ENCODE measurements at regions not wholly inside any gene's neighbourhood (a gene's known extent, or its start where the extent isn't known, plus 50 kb on each side); places are given as distances from the start of the nearest gene placed in this dataset.
A peak's percentile ranks its signal among the peaks of the same experiment; 100 is the strongest.

DNA sequence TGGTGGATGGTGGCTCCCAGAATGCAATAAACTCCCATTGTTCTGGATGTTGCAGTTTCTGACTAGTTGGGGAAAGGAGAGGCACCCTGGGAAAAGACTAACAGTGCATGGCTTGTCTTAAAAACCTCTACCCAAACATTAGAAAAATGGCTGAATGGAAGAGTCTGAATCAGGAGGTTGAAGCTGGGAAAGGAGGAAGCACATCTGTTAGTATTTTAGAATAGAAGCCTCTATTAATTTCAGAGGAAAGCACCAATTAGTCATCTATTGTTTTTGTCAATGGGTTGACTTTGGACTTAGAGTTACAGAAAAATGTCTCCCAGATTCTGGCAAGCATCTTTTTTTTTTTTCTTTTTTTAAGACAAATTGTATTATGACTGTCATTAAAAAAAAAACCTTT is 56.1 kb upstream of the ELMO1 start:
- TF ChIP-seq EP300 (IDR thresholded peaks at IDR 0.05), result no peak
- TF ChIP-seq, protein P1, sequence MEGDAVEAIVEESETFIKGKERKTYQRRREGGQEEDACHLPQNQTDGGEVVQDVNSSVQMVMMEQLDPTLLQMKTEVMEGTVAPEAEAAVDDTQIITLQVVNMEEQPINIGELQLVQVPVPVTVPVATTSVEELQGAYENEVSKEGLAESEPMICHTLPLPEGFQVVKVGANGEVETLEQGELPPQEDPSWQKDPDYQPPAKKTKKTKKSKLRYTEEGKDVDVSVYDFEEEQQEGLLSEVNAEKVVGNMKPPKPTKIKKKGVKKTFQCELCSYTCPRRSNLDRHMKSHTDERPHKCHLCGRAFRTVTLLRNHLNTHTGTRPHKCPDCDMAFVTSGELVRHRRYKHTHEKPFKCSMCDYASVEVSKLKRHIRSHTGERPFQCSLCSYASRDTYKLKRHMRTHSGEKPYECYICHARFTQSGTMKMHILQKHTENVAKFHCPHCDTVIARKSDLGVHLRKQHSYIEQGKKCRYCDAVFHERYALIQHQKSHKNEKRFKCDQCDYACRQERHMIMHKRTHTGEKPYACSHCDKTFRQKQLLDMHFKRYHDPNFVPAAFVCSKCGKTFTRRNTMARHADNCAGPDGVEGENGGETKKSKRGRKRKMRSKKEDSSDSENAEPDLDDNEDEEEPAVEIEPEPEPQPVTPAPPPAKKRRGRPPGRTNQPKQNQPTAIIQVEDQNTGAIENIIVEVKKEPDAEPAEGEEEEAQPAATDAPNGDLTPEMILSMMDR (IDR thresholded peaks at IDR 0.05), result no peak
- H3K4me1 ChIP-seq (ENCODE audit: insufficient read depth), result no peaks in the 10 kb centered on the region
- H3K4me3 ChIP-seq, result no peak overlapping the region
- H3K36me3 ChIP-seq, result no peaks in the 10 kb centered on the region
- H3K27ac ChIP-seq, result no peak overlapping the region
- intact Hi-C loops (cut with DNase I), result loop anchor here in 1 of 4 donors (5.0 kb wide), 1 partner anchor 302 kb away; no protein-coding TSS in a partner anchor
- H3K27me3 ChIP-seq, result no peaks in the 10 kb centered on the region
- no peak for DNase-seq
- H3K9me3 ChIP-seq, result no peaks in the 10 kb centered on the region

DNA sequence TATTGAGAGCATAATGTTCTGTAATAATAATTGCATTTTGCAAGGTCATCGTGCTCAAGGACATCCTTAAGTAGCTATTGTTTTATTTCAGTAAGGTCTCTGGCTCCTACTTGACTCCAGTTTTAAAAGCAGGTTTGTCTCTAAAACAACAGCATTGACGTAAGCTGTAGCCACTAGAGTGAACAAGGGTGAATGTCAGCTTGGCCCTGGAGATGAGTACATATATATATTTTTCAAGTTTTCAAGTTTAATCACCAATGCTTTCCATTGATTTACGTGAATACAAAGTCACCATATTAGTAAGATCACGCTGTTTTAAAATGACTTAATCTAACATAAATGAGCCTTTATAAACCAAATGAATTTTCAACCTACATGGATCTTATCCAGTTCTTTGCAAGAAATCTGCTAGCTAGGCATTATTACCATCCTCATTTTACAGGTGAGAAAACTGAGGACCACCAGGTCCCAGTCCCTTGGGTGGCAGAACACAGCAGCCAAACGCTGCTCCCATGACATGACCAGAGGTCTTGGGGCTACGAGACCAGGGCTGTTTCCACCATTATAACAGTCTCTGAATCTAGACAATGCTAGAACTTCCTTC is 57.2 kb upstream of the ELMO1 start:
- no peaks in the 10 kb centered on the region for H3K27me3 ChIP-seq
- whole genome bisulfite sequencing, 3 donors, result 60 to 72% (median 62%) methylated on average over 6 of the region's 6 CpGs
- H3K4me1 ChIP-seq (ENCODE audit: insufficient read depth), result no peaks in the 10 kb centered on the region
- no peak overlapping the region for H3K4me3 ChIP-seq
- no peaks in the 10 kb centered on the region for H3K9me3 ChIP-seq
- no peaks in the 10 kb centered on the region for H3K36me3 ChIP-seq
- TF ChIP-seq, protein P1 (IDR thresholded peaks at IDR 0.05), result no peak
- no peak for TF ChIP-seq EP300 (IDR thresholded peaks at IDR 0.05)
- no peak for TF ChIP-seq POLR2A (IDR thresholded peaks at IDR 0.05)
- intact Hi-C loops (cut with DNase I), result loop anchor here in 1 of 4 donors (5.0 kb wide), 1 partner anchor 304 kb away; no protein-coding TSS in a partner anchor
- no peak overlapping the region for H3K27ac ChIP-seq
- no peak for DNase-seq

DNA sequence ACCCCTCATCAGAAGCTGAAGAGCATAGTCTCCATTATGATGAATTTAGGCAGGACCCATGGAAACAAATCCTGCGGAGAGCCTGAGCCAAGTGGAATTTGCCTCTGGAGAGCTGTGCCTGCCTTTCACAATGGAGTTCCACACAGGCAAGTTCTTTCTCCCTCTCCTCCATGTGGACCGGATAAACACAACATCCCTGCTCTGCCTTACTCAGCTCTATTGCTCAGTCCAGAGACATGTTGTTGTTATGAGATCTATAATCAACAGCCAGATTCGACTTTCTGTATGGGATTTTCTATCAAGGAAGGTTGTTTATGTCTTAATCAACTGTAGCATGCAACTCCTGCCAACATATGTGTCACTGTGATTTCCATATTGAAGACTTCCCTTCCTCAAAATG is 59.5 kb upstream of the ELMO1 start:
- TF ChIP-seq, protein P1 (IDR thresholded peaks at IDR 0.05), result no peak
- TF ChIP-seq EP300 (IDR thresholded peaks at IDR 0.05) (no peak), POLR2A (IDR thresholded peaks at IDR 0.05) (no peak)
- no peaks in the 10 kb centered on the region for H3K36me3 ChIP-seq
- WGBS, 3 donors, result 23 to 53% (median 38%) methylated on average over 3 of the region's 3 CpGs
- H3K27me3 ChIP-seq, result no peaks in the 10 kb centered on the region
- no peak overlapping the region for H3K27ac ChIP-seq
- no peak for DNase-seq
- no peak overlapping the region for H3K4me3 ChIP-seq
- H3K4me1 ChIP-seq (ENCODE audit: insufficient read depth), result no peaks in the 10 kb centered on the region
- H3K9me3 ChIP-seq, result no peaks in the 10 kb centered on the region
- intact Hi-C loops (cut with DNase I), result loop anchor here in 1 of 4 donors (5.0 kb wide), 1 partner anchor 306 kb away; no protein-coding TSS in a partner anchor

DNA sequence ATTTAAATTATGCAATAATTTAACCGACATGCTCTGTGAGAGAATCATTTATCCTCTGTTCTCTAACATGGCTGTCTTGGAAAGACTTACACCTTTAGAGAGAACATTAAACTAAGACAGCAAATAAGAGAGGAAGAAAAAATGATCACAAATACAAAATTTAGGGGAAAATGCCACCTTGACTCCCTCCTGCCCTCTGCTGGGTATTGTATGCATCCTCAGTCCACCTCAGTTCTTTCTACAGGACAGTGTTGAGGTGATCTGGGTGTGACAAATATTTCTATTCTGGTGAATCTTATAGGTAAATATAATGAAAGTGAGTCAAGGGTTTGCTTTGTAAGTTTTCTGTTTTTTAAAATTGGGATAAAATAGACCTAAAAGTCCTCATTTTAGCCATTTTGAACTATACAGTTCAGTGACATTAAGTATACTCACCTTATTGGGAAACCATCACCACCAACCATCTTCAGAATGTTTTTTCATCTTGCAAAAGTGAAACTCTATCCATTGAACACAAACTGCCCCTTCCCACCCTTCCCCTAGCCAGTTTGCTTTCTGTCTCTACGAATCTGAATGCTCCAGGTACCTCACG is 61.5 kb upstream of the ELMO1 start:
- intact Hi-C loops (cut with DNase I), result no loop called here
- 92 to 96% (median 95%) methylated on average over 3 of the region's 3 CpGs for WGBS, 3 donors
- Histone ChIP-seq H3K36me3 (no peaks in the 10 kb centered on the region), H3K27me3 (no peaks in the 10 kb centered on the region), H3K4me3 (no peak overlapping the region), H3K9me3 (no peaks in the 10 kb centered on the region), H3K4me1 (ENCODE audit: insufficient read depth) (peaks cover 7% of the 10 kb centered on the region), H3K27ac (no peak overlapping the region)
- no peak for DNase-seq
- TF ChIP-seq POLR2A (IDR thresholded peaks at IDR 0.05), result no peak
- no peak for TF ChIP-seq EP300 (IDR thresholded peaks at IDR 0.05)
- TF ChIP-seq, protein P1 (IDR thresholded peaks at IDR 0.05), result peak in 1 of 3 donors; percentile 21

Data from ovary (tissue), 7 donors.